IPS-20b (cell line): ENCODE measurements at regions not wholly inside any gene's neighbourhood (a gene's known extent, or its start where the extent isn't known, plus 50 kb on each side); places are given as distances from the start of the nearest gene placed in this dataset.

Source experiments
- H3K27ac ChIP-seq: one replicate; pipeline ENCODE4 v1.5.1; 2013; ENCODE audit warnings: low read length
- H3K27me3 ChIP-seq: 2 replicates; pipeline ENCODE4 v1.6.1; 2013; ENCODE audit warnings: mild to moderate bottlenecking, low read length, inconsistent platforms; ENCODE audit not compliant: insufficient read depth
- H3K36me3 ChIP-seq: 2 replicates; pipeline ENCODE4 v1.6.1; 2013; ENCODE audit warnings: low read depth, mild to moderate bottlenecking, inconsistent platforms, low read length, moderate library complexity; ENCODE audit not compliant: insufficient read depth
- H3K4me1 ChIP-seq: 2 replicates; pipeline ENCODE4 v1.6.1; 2013; ENCODE audit warnings: mild to moderate bottlenecking, control low read depth, inconsistent platforms, low read length, moderate library complexity; ENCODE audit not compliant: insufficient read depth
- H3K4me3 ChIP-seq: 2 replicates; pipeline ENCODE4 v1.5.1; 2013; ENCODE audit warnings: mild to moderate bottlenecking, low read length, inconsistent platforms
- H3K9ac ChIP-seq: 2 replicates; pipeline ENCODE4 v1.6.1; 2013; ENCODE audit warnings: low read depth, mild to moderate bottlenecking, inconsistent platforms, low read length, moderate library complexity
- H3K9me3 ChIP-seq: 2 replicates; pipeline ENCODE4 v1.6.1; 2013; ENCODE audit warnings: mild to moderate bottlenecking, low read depth, low read length, inconsistent platforms; ENCODE audit not compliant: insufficient read depth

- Histone ChIP-seq H3K27ac (no peak overlapping the region), H3K9ac (no peak overlapping the region), H3K36me3 (no peaks in the 10 kb centered on the region), H3K4me1 (no peaks in the 10 kb centered on the region), H3K9me3 (no peaks in the 10 kb centered on the region), H3K27me3 (no peaks in the 10 kb centered on the region), H3K4me3 (no peak overlapping the region)
These were observed 860.7 kb downstream of the PCDH19 start for GRCh38 chrX:99549381-99549780.

GRCh38 chrX:99522450-99522849, 887.6 kb downstream of the PCDH19 start:
- Histone ChIP-seq H3K36me3 (no peaks in the 10 kb centered on the region), H3K27ac (no peak overlapping the region), H3K4me3 (no peak overlapping the region), H3K9me3 (no peaks in the 10 kb centered on the region), H3K4me1 (no peaks in the 10 kb centered on the region), H3K9ac (no peak overlapping the region), H3K27me3 (no peaks in the 10 kb centered on the region)

- Histone ChIP-seq H3K36me3 (no peaks in the 10 kb centered on the region), H3K9ac (no peak overlapping the region), H3K27me3 (no peaks in the 10 kb centered on the region), H3K27ac (no peak overlapping the region), H3K9me3 (no peaks in the 10 kb centered on the region), H3K4me1 (no peaks in the 10 kb centered on the region), H3K4me3 (no peak overlapping the region)
These were observed 902.3 kb downstream of the PCDH19 start for GRCh38 chrX:99507768-99508167.

DNA sequence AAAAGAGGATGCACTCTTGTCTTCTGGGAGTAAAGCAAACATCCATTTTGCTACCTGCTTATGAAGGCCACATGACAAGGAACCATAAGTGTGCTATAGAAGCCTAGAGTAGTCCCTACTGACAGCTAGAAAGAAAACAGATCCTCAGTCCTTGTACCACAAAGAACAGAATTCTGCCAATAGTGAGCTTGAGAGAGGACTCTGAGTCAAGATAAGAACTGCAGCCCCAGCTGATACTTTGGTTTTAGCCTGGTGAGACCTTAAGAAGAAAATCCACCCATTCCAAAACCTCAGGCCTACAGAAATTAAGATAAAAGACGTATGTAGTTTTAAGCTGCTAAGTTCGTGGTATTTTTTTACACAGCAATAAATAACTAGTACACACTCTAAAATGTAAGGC, 914.6 kb downstream of the PCDH19 start:
- no peak overlapping the region for H3K27ac ChIP-seq
- no peak overlapping the region for H3K4me3 ChIP-seq
- no peaks in the 10 kb centered on the region for H3K36me3 ChIP-seq
- no peaks in the 10 kb centered on the region for H3K27me3 ChIP-seq
- no peak overlapping the region for H3K9ac ChIP-seq
- no peaks in the 10 kb centered on the region for H3K9me3 ChIP-seq
- H3K4me1 ChIP-seq = no peaks in the 10 kb centered on the region

DNA sequence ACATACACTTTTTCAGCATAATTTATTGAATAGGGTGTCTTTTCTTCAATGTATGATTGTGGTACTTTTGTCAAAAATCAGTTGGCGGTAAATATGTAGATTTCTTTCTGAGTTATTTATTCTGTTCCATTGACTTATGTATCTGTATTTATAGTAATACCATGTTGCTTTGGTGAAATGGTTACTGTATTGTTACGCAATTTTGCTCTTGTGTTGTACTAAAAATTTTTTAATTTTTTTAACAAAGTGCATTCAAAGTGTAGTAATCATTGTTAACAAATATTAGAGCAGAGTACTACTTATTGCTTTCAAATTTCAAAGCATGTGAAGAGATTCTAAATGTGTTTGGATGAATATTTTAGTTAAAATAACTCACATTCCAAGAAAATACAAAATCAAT, 915.4 kb downstream of the PCDH19 start:
- H3K9ac ChIP-seq = no peak overlapping the region
- H3K4me1 ChIP-seq = no peaks in the 10 kb centered on the region
- H3K4me3 ChIP-seq = no peak overlapping the region
- H3K27me3 ChIP-seq = no peaks in the 10 kb centered on the region
- no peaks in the 10 kb centered on the region for H3K36me3 ChIP-seq
- no peak overlapping the region for H3K27ac ChIP-seq
- H3K9me3 ChIP-seq = no peaks in the 10 kb centered on the region

DNA sequence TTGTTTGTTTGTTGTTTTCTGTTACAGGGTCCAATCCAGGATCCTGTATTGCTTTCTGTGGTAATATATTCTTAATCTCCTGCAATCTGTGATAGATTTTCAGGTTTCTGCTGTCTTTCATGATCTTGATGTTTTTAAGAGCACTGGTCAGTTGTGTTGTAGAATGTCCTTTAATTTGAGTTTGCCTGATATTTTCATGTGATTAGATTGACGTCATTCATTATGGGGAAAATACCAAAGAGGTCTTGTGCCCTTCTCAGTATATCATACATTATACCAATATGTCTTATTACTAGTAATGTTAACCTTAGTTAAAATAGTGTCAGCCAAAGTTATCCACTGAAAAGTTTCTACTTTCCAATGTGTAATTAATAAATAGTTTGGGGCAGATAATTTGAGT, 929.3 kb downstream of the PCDH19 start:
- no peak overlapping the region for H3K9ac ChIP-seq
- H3K27me3 ChIP-seq = no peaks in the 10 kb centered on the region
- H3K4me1 ChIP-seq = no peaks in the 10 kb centered on the region

GRCh38 chrX:99469439-99469838, 940.6 kb downstream of the PCDH19 start:
- no peak overlapping the region for H3K27ac ChIP-seq
- no peaks in the 10 kb centered on the region for H3K9me3 ChIP-seq
- H3K4me1 ChIP-seq = no peaks in the 10 kb centered on the region
- H3K36me3 ChIP-seq = no peaks in the 10 kb centered on the region
- no peaks in the 10 kb centered on the region for H3K27me3 ChIP-seq
- H3K4me3 ChIP-seq = no peak overlapping the region
- H3K9ac ChIP-seq = no peak overlapping the region

More for the DNA sequence above, 929.3 kb downstream of the PCDH19 start:
- H3K4me3 ChIP-seq = no peak overlapping the region
- H3K9me3 ChIP-seq = no peaks in the 10 kb centered on the region
- H3K27ac ChIP-seq = no peak overlapping the region
- H3K36me3 ChIP-seq = no peaks in the 10 kb centered on the region

DNA sequence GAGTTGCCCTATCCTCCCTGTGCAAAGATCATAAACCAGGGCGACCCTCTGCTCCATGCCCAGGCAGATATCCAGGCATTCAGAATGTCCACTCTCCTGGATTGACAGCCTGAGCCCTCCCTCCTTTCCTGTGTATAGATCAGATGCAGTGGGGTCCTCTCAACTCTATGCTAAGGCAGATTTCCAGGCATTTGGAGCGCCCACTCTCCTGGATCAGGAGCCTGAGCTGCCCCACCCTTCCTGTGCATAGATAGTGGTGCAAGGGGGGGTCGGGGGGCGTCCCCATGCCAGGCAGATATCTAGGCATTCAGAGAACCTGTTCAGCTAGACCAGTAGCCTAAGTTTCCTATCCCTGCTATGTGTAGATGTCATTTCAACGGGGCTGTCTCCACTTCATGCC, 941.1 kb downstream of the PCDH19 start:
- no peak overlapping the region for H3K4me3 ChIP-seq
- H3K4me1 ChIP-seq = no peaks in the 10 kb centered on the region
- no peaks in the 10 kb centered on the region for H3K36me3 ChIP-seq
- H3K27me3 ChIP-seq = no peaks in the 10 kb centered on the region
- no peaks in the 10 kb centered on the region for H3K9me3 ChIP-seq
- H3K27ac ChIP-seq = no peak overlapping the region
- no peak overlapping the region for H3K9ac ChIP-seq

DNA sequence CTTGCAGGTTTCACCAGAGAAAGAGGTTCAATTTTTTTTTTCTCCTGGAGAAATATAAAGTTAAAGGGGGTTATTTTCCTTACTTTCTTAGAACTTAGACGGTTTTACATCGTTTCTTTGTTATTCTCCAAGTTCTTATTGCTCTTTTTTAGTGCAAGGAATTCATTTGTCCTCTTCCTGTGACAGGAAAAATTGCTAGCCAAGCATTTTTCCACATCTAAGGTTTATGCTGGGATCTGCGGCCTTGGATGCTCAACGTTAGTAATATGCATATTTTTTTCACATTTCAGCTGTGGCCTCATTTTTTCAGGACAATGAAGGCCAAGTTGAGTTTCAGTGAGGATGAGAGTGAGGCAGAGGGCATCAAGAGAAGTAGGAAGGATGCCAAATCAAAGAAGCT, 948.9 kb downstream of the PCDH19 start:
- Histone ChIP-seq H3K9ac (no peak overlapping the region), H3K4me3 (no peak overlapping the region), H3K4me1 (no peaks in the 10 kb centered on the region), H3K36me3 (no peaks in the 10 kb centered on the region), H3K27ac (no peak overlapping the region), H3K9me3 (no peaks in the 10 kb centered on the region), H3K27me3 (no peaks in the 10 kb centered on the region)

- H3K9me3 ChIP-seq = no peaks in the 10 kb centered on the region
- no peaks in the 10 kb centered on the region for H3K4me1 ChIP-seq
- no peak overlapping the region for H3K9ac ChIP-seq
- no peaks in the 10 kb centered on the region for H3K27me3 ChIP-seq
- H3K36me3 ChIP-seq = no peaks in the 10 kb centered on the region
- no peak overlapping the region for H3K4me3 ChIP-seq
- H3K27ac ChIP-seq = no peak overlapping the region
These were observed 964.7 kb downstream of the PCDH19 start for GRCh38 chrX:99445336-99445735.

DNA sequence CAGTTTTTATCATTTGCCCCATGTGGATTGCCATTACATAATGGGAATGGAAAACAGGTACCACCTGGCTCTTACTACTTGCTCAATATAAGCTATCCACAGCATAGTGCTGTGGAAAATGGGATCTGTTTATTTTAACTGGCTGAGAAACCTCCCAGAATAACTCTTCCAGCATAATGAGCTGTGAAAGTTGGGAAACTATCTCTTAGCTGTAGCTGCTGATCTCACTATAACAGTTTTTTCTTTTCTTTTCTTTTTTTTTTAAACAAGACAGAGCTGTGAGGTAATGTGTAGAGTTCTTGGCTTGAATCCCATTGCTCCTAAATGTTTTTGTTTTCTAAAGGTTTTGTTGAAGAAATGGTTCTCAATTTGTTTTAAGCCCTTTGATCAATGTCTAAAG, 988.3 kb downstream of the PCDH19 start:
- Histone ChIP-seq H3K36me3 (no peaks in the 10 kb centered on the region), H3K4me3 (no peak overlapping the region), H3K27me3 (no peaks in the 10 kb centered on the region), H3K27ac (no peak overlapping the region), H3K4me1 (no peaks in the 10 kb centered on the region), H3K9ac (no peak overlapping the region), H3K9me3 (no peaks in the 10 kb centered on the region)

- Histone ChIP-seq H3K4me3 (no peak overlapping the region), H3K36me3 (no peaks in the 10 kb centered on the region), H3K27ac (no peak overlapping the region), H3K4me1 (no peaks in the 10 kb centered on the region; the same call in 1 of the 2 replicates), H3K9me3 (no peaks in the 10 kb centered on the region), H3K9ac (no peak overlapping the region), H3K27me3 (no peaks in the 10 kb centered on the region)
These were observed 994.6 kb downstream of the PCDH19 start for GRCh38 chrX:99415470-99415869.

DNA sequence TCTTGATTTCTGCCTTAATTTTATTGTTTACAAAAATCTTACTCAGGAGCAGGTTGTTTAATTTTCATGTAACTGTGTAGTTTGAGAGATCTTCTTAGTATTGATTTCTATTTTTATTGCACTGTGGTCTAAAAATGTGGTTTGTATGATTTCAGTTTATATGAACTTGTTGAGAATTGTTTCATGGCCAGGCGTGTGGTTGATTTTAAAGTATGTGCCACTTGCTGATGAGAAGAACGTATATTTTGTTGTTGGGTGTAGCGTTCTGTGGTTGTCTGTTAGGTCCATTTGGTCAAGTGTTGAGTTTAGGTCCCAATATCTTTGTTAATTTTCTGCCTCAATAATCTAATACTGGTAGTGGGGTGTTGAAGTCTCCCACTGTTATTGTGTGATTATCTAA, 996.8 kb downstream of the PCDH19 start:
- H3K9ac ChIP-seq = no peak overlapping the region
- no peaks in the 10 kb centered on the region; the same call in 1 of the 2 replicates for H3K4me1 ChIP-seq
- H3K4me3 ChIP-seq = no peak overlapping the region

More for the DNA sequence above, 996.8 kb downstream of the PCDH19 start:
- Histone ChIP-seq H3K27me3 (no peaks in the 10 kb centered on the region), H3K9me3 (no peaks in the 10 kb centered on the region), H3K27ac (no peak overlapping the region), H3K36me3 (no peaks in the 10 kb centered on the region)
